Upper lobe of right lung (tissue), 1 donor: ENCODE measurements at regions not wholly inside any gene's neighbourhood (a gene's known extent, or its start where the extent isn't known, plus 50 kb on each side); places are given as distances from the start of the nearest gene placed in this dataset.
A peak's percentile ranks its signal among the peaks of the same experiment; 100 is the strongest.

Experiments used
- ATAC-seq: fragments of 200-7000 bp; cut with Tn5 transposase; one replicate; pipeline ENCODE4 v1.9.1; 2020; ENCODE audit warnings: mild to moderate bottlenecking, moderate library complexity
- DNase-seq: peaks from one replicate; pipeline ENCODE4 v3.0.0-alpha.2; 2020
- H3K27ac ChIP-seq: fragments of 200-600 bp; one replicate; pipeline ENCODE4 v1.8.0; 2022
- H3K27me3 ChIP-seq: fragments of 200-600 bp; one replicate; pipeline ENCODE4 v1.8.0; 2022; ENCODE audit warnings: mild to moderate bottlenecking
- H3K36me3 ChIP-seq: fragments of 200-600 bp; one replicate; pipeline ENCODE4 v1.8.0; 2022
- H3K4me1 ChIP-seq: fragments of 200-600 bp; one replicate; pipeline ENCODE4 v1.8.0; 2022
- H3K4me3 ChIP-seq: fragments of 200-600 bp; one replicate; pipeline ENCODE4 v1.8.0; 2022; ENCODE audit warnings: mild to moderate bottlenecking
- H3K9me3 ChIP-seq: fragments of 200-600 bp; one replicate; pipeline ENCODE4 v1.8.0; 2022
- CTCF ChIP-seq: fragments of 200-600 bp; IDR thresholded peaks from one replicate; pipeline ENCODE4 v1.8.0; 2022; ENCODE audit warnings: antibody characterized with exemption
- intact Hi-C: fragments of 100-400 bp; cut with DNase I; formaldehyde crosslinking; loops from one replicate; pipeline ENCODE4 v1.11.0; 2022
- donor health status: DM: no; HTN: yes; CAD: no; lungs with severe emphysema.

GRCh38 chr2:164073101-164074074 is 337.6 kb upstream of the FIGN start:
- intact Hi-C loops: no loop called here

GRCh38 chr2:164069540-164069939 is 333.7 kb upstream of the FIGN start:
- H3K4me1 ChIP-seq: no peaks in the 10 kb centered on the region
- peak; percentile 39 for ATAC-seq
- no peaks in the 10 kb centered on the region for H3K27me3 ChIP-seq
- intact Hi-C loops: no loop called here
- TF ChIP-seq CTCF: no peak
- H3K9me3 ChIP-seq: no peaks in the 10 kb centered on the region
- no peak overlapping the region for H3K4me3 ChIP-seq
- no peak for DNase-seq
- no peaks in the 10 kb centered on the region for H3K36me3 ChIP-seq
- no peak overlapping the region for H3K27ac ChIP-seq

More at GRCh38 chr2:164073101-164074074, 337.6 kb upstream of the FIGN start:
- Histone ChIP-seq H3K27me3 (no peaks in the 10 kb centered on the region), H3K27ac (no peak overlapping the region), H3K36me3 (no peaks in the 10 kb centered on the region), H3K4me3 (no peak overlapping the region), H3K4me1 (no peaks in the 10 kb centered on the region), H3K9me3 (no peaks in the 10 kb centered on the region)
- DNase-seq (no peak), ATAC-seq (no peak)
- TF ChIP-seq CTCF: no peak

- Histone ChIP-seq H3K4me1 (no peaks in the 10 kb centered on the region), H3K27ac (no peak overlapping the region), H3K36me3 (no peaks in the 10 kb centered on the region), H3K4me3 (no peak overlapping the region), H3K9me3 (no peaks in the 10 kb centered on the region), H3K27me3 (no peaks in the 10 kb centered on the region)
- intact Hi-C loops: no loop called here
- TF ChIP-seq CTCF: no peak
- ATAC-seq (no peak), DNase-seq (no peak)
These were observed 332.3 kb upstream of the FIGN start for GRCh38 chr2:164068063-164068462.

GRCh38 chr2:164066095-164066494 is 330.3 kb upstream of the FIGN start:
- H3K27me3 ChIP-seq: no peaks in the 10 kb centered on the region
- no peak for DNase-seq
- intact Hi-C loops: no loop called here
- H3K4me3 ChIP-seq: no peak overlapping the region
- ATAC-seq: no peak
- H3K9me3 ChIP-seq: no peaks in the 10 kb centered on the region
- no peaks in the 10 kb centered on the region for H3K36me3 ChIP-seq
- TF ChIP-seq CTCF: no peak
- no peak overlapping the region for H3K27ac ChIP-seq
- no peaks in the 10 kb centered on the region for H3K4me1 ChIP-seq

GRCh38 chr2:164065038-164065437 is 329.2 kb upstream of the FIGN start:
- Histone ChIP-seq H3K4me3 (no peak overlapping the region), H3K4me1 (no peaks in the 10 kb centered on the region), H3K27me3 (no peaks in the 10 kb centered on the region), H3K36me3 (no peaks in the 10 kb centered on the region), H3K9me3 (no peaks in the 10 kb centered on the region), H3K27ac (no peak overlapping the region)
- intact Hi-C loops: no loop called here
- TF ChIP-seq CTCF: no peak
- ATAC-seq: no peak
- no peak for DNase-seq
